Tibial artery (tissue), 4 donors: ENCODE measurements at regions not wholly inside any gene's neighbourhood (a gene's known extent, or its start where the extent isn't known, plus 50 kb on each side); places are given as distances from the start of the nearest gene placed in this dataset.

Experiments
- DNase-seq, 2 donors: peaks; one replicate each; pipeline ENCODE4 v3.0.0-alpha.2; 2019
- H3K27ac ChIP-seq, 2 donors: fragments of 200-600 bp; sonication (generic) in 1 of 2; 1 replicate in 1 of 2; 2 replicates in 1 of 2; pipeline ENCODE4 v1.5.1; 2018 to 2019; ENCODE audit warnings: mild to moderate bottlenecking in 1 of 2
- H3K27me3 ChIP-seq, 2 donors: fragments of 200-600 bp; sonication (generic) in 1 of 2; one replicate each; pipeline versions ENCODE4 v1.5.1 to v1.6.0; 2016 to 2019
- H3K36me3 ChIP-seq, 3 donors: fragments of 200-600 bp; sonication (generic) in 2 of 3; one replicate each; pipeline ENCODE4 v1.5.1; 2016 to 2019; ENCODE audit warnings: mild to moderate bottlenecking in 2 of 3
- H3K4me1 ChIP-seq, 4 donors: fragments of 200-600 bp; sonication (generic) in 2 of 4; 1 replicate in 3 of 4; 2 replicates in 1 of 4; pipeline ENCODE4 v1.5.1; 2016 to 2019
- H3K4me3 ChIP-seq, 2 donors: fragments of 200-600 bp; sonication (generic) in 1 of 2; 1 replicate in 1 of 2; 2 replicates in 1 of 2; pipeline ENCODE4 v1.5.1; 2018 to 2019; ENCODE audit warnings: mild to moderate bottlenecking in 2 of 2
- H3K9me3 ChIP-seq, 3 donors: fragments of 200-600 bp; sonication (generic) in 1 of 3; one replicate each; pipeline ENCODE4 v1.5.1; 2016 to 2019
- intact Hi-C: fragments of 100-400 bp; cut with DNase I; formaldehyde crosslinking; loops from one replicate; pipeline ENCODE4 v1.15.0; 2023; ENCODE audit warnings: low total_unique reads
- TF ChIP-seq, protein P1 (sequence below), 2 experiments: fragments of 200-600 bp in 1 of 2; fragments of 450-650 bp in 1 of 2; IDR thresholded peaks; one replicate each; pipeline ENCODE4 v1.5.1; 2017 to 2019; ENCODE audit warnings: antibody characterized with exemption in 2 of 2, mild to moderate bottlenecking in 1 of 2, moderate library complexity in 1 of 2

- intact Hi-C loops = no loop called here
- H3K27ac ChIP-seq = no peak overlapping the region
- no peak for DNase-seq
Measured at GRCh38 chr9:135310134-135310533, 169.4 kb upstream of the PPP1R26 start.

GRCh38 chr9:135315572-135315971 is 164.0 kb upstream of the PPP1R26 start:
- TF ChIP-seq, protein P1, sequence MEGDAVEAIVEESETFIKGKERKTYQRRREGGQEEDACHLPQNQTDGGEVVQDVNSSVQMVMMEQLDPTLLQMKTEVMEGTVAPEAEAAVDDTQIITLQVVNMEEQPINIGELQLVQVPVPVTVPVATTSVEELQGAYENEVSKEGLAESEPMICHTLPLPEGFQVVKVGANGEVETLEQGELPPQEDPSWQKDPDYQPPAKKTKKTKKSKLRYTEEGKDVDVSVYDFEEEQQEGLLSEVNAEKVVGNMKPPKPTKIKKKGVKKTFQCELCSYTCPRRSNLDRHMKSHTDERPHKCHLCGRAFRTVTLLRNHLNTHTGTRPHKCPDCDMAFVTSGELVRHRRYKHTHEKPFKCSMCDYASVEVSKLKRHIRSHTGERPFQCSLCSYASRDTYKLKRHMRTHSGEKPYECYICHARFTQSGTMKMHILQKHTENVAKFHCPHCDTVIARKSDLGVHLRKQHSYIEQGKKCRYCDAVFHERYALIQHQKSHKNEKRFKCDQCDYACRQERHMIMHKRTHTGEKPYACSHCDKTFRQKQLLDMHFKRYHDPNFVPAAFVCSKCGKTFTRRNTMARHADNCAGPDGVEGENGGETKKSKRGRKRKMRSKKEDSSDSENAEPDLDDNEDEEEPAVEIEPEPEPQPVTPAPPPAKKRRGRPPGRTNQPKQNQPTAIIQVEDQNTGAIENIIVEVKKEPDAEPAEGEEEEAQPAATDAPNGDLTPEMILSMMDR (IDR thresholded peaks at IDR 0.05) = no peak
- Histone ChIP-seq H3K4me1 (no peaks in the 10 kb centered on the region), H3K9me3 (peaks cover 0 to 21% (median 20%) of the 10 kb centered on the region in 3 donors), H3K27ac (no peak overlapping the region), H3K4me3 (no peak overlapping the region), H3K36me3 (no peaks in the 10 kb centered on the region), H3K27me3 (peaks cover 0 to 3% of the 10 kb centered on the region in 2 donors)
- no peak for DNase-seq
- intact Hi-C loops = no loop called here

More at GRCh38 chr9:135310134-135310533, 169.4 kb upstream of the PPP1R26 start:
- no peaks in the 10 kb centered on the region for H3K36me3 ChIP-seq
- peaks cover 0 to 25% (median 20%) of the 10 kb centered on the region in 3 donors for H3K9me3 ChIP-seq
- peaks cover 0 to 31% of the 10 kb centered on the region in 2 donors for H3K27me3 ChIP-seq
- H3K4me3 ChIP-seq = no peak overlapping the region
- TF ChIP-seq, protein P1 (IDR thresholded peaks at IDR 0.05) = no peak
- no peaks in the 10 kb centered on the region for H3K4me1 ChIP-seq

- no peak for DNase-seq
- Histone ChIP-seq H3K9me3 (peaks cover 0 to 13% (median 0%) of the 10 kb centered on the region in 3 donors), H3K27me3 (peaks cover 0 to 10% of the 10 kb centered on the region in 2 donors), H3K4me3 (no peak overlapping the region), H3K27ac (no peak overlapping the region), H3K4me1 (no peaks in the 10 kb centered on the region), H3K36me3 (no peaks in the 10 kb centered on the region)
- TF ChIP-seq, protein P1 (IDR thresholded peaks at IDR 0.05) = no peak
- intact Hi-C loops = no loop called here
Measured at GRCh38 chr9:135320331-135320730, 159.3 kb upstream of the PPP1R26 start.

DNA sequence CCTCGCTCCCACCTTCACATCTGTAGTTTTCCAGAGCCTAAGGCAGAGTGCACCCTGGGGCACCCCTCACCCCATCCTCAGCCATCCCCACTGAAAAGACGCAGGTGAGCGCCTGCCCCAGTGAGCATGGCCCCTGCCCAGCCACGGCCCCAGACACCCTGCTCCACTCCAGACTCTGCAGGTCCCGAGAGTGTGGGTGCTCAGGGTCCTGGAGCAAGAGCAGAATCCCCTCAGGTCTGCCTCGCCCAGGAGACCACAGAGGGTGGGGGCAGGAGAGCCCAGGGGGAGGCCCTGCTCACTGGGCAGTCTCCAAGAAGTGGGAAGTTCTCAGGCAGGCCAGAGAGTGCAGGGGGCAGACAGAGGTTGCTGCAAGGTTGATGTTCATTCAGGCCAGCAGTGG is 158.6 kb upstream of the PPP1R26 start:
- Histone ChIP-seq H3K27me3 (peaks cover 0 to 14% of the 10 kb centered on the region in 2 donors), H3K36me3 (no peaks in the 10 kb centered on the region), H3K4me3 (no peak overlapping the region), H3K27ac (no peak overlapping the region), H3K9me3 (peaks cover 0 to 13% (median 0%) of the 10 kb centered on the region in 3 donors), H3K4me1 (no peaks in the 10 kb centered on the region)
- DNase-seq = no peak
- intact Hi-C loops = no loop called here
- TF ChIP-seq, protein P1 (IDR thresholded peaks at IDR 0.05) = no peak

GRCh38 chr9:135321580-135321979 is 158.0 kb upstream of the PPP1R26 start:
- H3K27ac ChIP-seq = no peak overlapping the region
- no peaks in the 10 kb centered on the region for H3K36me3 ChIP-seq
- no peaks in the 10 kb centered on the region for H3K4me1 ChIP-seq
- no peak for DNase-seq
- intact Hi-C loops = no loop called here
- H3K27me3 ChIP-seq = peaks cover 0 to 20% of the 10 kb centered on the region in 2 donors
- peaks cover 0 to 13% (median 0%) of the 10 kb centered on the region in 3 donors for H3K9me3 ChIP-seq
- TF ChIP-seq, protein P1 (IDR thresholded peaks at IDR 0.05) = no peak
- no peak overlapping the region for H3K4me3 ChIP-seq

- H3K4me1 ChIP-seq = no peaks in the 10 kb centered on the region
- peaks cover 0 to 20% (median 8%) of the 10 kb centered on the region in 3 donors for H3K9me3 ChIP-seq
- no peak for DNase-seq
- H3K4me3 ChIP-seq = no peak overlapping the region
- no peak overlapping the region for H3K27ac ChIP-seq
- peaks cover 0 to 41% of the 10 kb centered on the region in 2 donors for H3K27me3 ChIP-seq
- intact Hi-C loops = no loop called here
- H3K36me3 ChIP-seq = no peaks in the 10 kb centered on the region
- TF ChIP-seq, protein P1 (IDR thresholded peaks at IDR 0.05) = no peak
Measured at GRCh38 chr9:135324329-135324728, 155.3 kb upstream of the PPP1R26 start.
